SK-N-SH treated with all-trans-retinoic acid at 6 μM for 48 hours (cell line): ENCODE measurements at regions not wholly inside any gene's neighbourhood (a gene's known extent, or its start where the extent isn't known, plus 50 kb on each side); places are given as distances from the start of the nearest gene placed in this dataset.
A peak's percentile ranks its signal among the peaks of the same experiment; 100 is the strongest.

Experiments used
- ATAC-seq: fragments of 200-7000 bp; cut with Tn5 transposase; 3 replicates; pipeline ENCODE4 v1.9.1; 2020; ENCODE audit warnings: mild to moderate bottlenecking, moderate library complexity
- ARNTL ChIP-seq: fragments of 450-650 bp; formaldehyde crosslinking; IDR thresholded peaks from 2 replicates; pipeline ENCODE4 v1.5.0; 2020; ENCODE audit warnings: low read depth, mild to moderate bottlenecking, moderate library complexity, borderline replicate concordance
- BACH2 ChIP-seq: fragments of 250-450 bp; sonication (Bioruptor Pico); IDR thresholded peaks from 2 replicates; pipeline ENCODE4 v1.9.0; 2021; ENCODE audit warnings: mild to moderate bottlenecking, borderline replicate concordance
- CREB5 ChIP-seq: fragments of 250-450 bp; sonication (Bioruptor Pico); IDR thresholded peaks from 2 replicates; pipeline ENCODE4 v1.5.1; 2020; ENCODE audit warnings: low read depth, mild to moderate bottlenecking, moderate library complexity
- CSDC2 ChIP-seq: fragments of 250-450 bp; sonication (Bioruptor Pico); IDR thresholded peaks from 2 replicates; pipeline ENCODE4 v1.5.0; 2020; ENCODE audit warnings: mild to moderate bottlenecking, moderate library complexity
- CSRNP3 ChIP-seq: fragments of 250-450 bp; sonication (Bioruptor Pico); IDR thresholded peaks from 2 replicates; pipeline ENCODE4 v1.5.1; 2021; ENCODE audit warnings: mild to moderate bottlenecking, moderate library complexity
- ESRRG ChIP-seq: fragments of 250-450 bp; sonication (Bioruptor Pico); IDR thresholded peaks from 2 replicates; pipeline ENCODE4 v1.6.1; 2021; ENCODE audit warnings: mild to moderate bottlenecking
- ISL1 ChIP-seq: fragments of 250-450 bp; sonication (Bioruptor Pico); IDR thresholded peaks from 2 replicates; pipeline ENCODE4 v2.1.2; 2022; ENCODE audit warnings: mild to moderate bottlenecking, moderate library complexity
- OSR1 ChIP-seq: fragments of 250-450 bp; sonication (Bioruptor Pico); IDR thresholded peaks from 2 replicates; pipeline ENCODE4 v1.8.0; 2022; ENCODE audit warnings: moderate library complexity, mild to moderate bottlenecking, inconsistent platforms
- PATZ1 ChIP-seq: fragments of 250-450 bp; sonication (Bioruptor Pico); IDR thresholded peaks from 2 replicates; pipeline ENCODE4 v1.8.0; 2020; ENCODE audit warnings: mild to moderate bottlenecking, moderate library complexity, borderline replicate concordance
- RARB ChIP-seq: fragments of 250-450 bp; sonication (Bioruptor Pico); IDR thresholded peaks from 2 replicates; pipeline ENCODE4 v1.8.0; 2021; ENCODE audit warnings: mild to moderate bottlenecking, moderate library complexity
- SNAI2 ChIP-seq: fragments of 250-450 bp; sonication (Bioruptor Pico); IDR thresholded peaks from 2 replicates; pipeline ENCODE4 v1.5.0; 2020; ENCODE audit warnings: mild to moderate bottlenecking, moderate library complexity
- TOX ChIP-seq: fragments of 250-450 bp; sonication (Bioruptor Pico); IDR thresholded peaks from 2 replicates; pipeline ENCODE4 v1.8.0; 2021; ENCODE audit warnings: mild to moderate bottlenecking, moderate library complexity, borderline replicate concordance
- TSHZ2 ChIP-seq: fragments of 250-450 bp; sonication (Bioruptor Pico); IDR thresholded peaks from 2 replicates; pipeline ENCODE4 v1.5.0; 2020; ENCODE audit warnings: mild to moderate bottlenecking, moderate library complexity
- ZC3H10 ChIP-seq: fragments of 250-450 bp; sonication (Bioruptor Pico); IDR thresholded peaks from 2 replicates; pipeline ENCODE4 v1.5.1; 2021; ENCODE audit warnings: mild to moderate bottlenecking, moderate library complexity
- ZFP3 ChIP-seq: fragments of 250-450 bp; sonication (Bioruptor Pico); IDR thresholded peaks from 2 replicates; pipeline ENCODE4 v1.5.0; 2020; ENCODE audit warnings: mild to moderate bottlenecking, moderate library complexity
- ZFP30 ChIP-seq: fragments of 450-650 bp; formaldehyde crosslinking; IDR thresholded peaks from 2 replicates; pipeline ENCODE4 v1.5.0; 2022; ENCODE audit warnings: mild to moderate bottlenecking, moderate library complexity
- ZNF565 ChIP-seq: fragments of 450-650 bp; formaldehyde crosslinking; conservative IDR thresholded peaks from 2 replicates; pipeline ENCODE4 v1.5.0; 2020; ENCODE audit warnings: low read depth, mild to moderate bottlenecking, moderate library complexity
- ZNF70 ChIP-seq: fragments of 450-650 bp; formaldehyde crosslinking; IDR thresholded peaks from 2 replicates; pipeline ENCODE4 v1.5.0; 2020; ENCODE audit warnings: mild to moderate bottlenecking, moderate library complexity
- ZNF8 ChIP-seq: fragments of 450-650 bp; formaldehyde crosslinking; IDR thresholded peaks from 2 replicates; pipeline ENCODE4 v1.5.0; 2020; ENCODE audit warnings: mild to moderate bottlenecking, moderate library complexity

- TF ChIP-seq RARB (CRISPR knock-in tag) (no peak), CSRNP3 (no peak), PATZ1 (no peak), ESRRG (no peak), ZNF8 (CRISPR knock-in tag) (no peak), OSR1 (no peak), ZC3H10 (no peak), TSHZ2 (CRISPR knock-in tag) (no peak), CSDC2 (CRISPR knock-in tag) (no peak)
- peak; percentile 79 for ATAC-seq
Observed at GRCh38 chr11:110883256-110883655, 171.0 kb upstream of the ARHGAP20 start.

GRCh38 chr11:110878513-110878912 lies 166.3 kb upstream of the ARHGAP20 start:
- TF ChIP-seq ESRRG (no peak), ZFP3 (no peak), ZNF565 (CRISPR knock-in tag) (no peak), TSHZ2 (CRISPR knock-in tag) (no peak), CREB5 (CRISPR knock-in tag) (no peak), TOX (CRISPR knock-in tag) (no peak), ISL1 (CRISPR knock-in tag) (no peak), BACH2 (no peak), ZC3H10 (no peak), ZNF70 (no peak), ZNF8 (CRISPR knock-in tag) (no peak)
- no peak for ATAC-seq

- no peak for ATAC-seq
- no peak for TF ChIP-seq CSRNP3
- no peak for TF ChIP-seq ZNF8 (CRISPR knock-in tag)
- TF ChIP-seq CSDC2 (CRISPR knock-in tag): no peak
- no peak for TF ChIP-seq TSHZ2 (CRISPR knock-in tag)
- TF ChIP-seq SNAI2: no peak
- no peak for TF ChIP-seq ZFP3
- no peak for TF ChIP-seq BACH2
- TF ChIP-seq ZFP30: no peak
- no peak for TF ChIP-seq ARNTL (CRISPR knock-in tag)
- no peak for TF ChIP-seq ZNF70
- no peak for TF ChIP-seq OSR1
- no peak for TF ChIP-seq ZNF565 (CRISPR knock-in tag)
- no peak for TF ChIP-seq TOX (CRISPR knock-in tag)
- TF ChIP-seq, all 23 proteins: peak for 0
Observed at GRCh38 chr11:110874437-110875030, 162.3 kb upstream of the ARHGAP20 start.
